K562 (cell line): ENCODE measurements at regions not wholly inside any gene's neighbourhood (a gene's known extent, or its start where the extent isn't known, plus 50 kb on each side); places are given as distances from the start of the nearest gene placed in this dataset.

ENCODE experiments used
- ATAC-seq: fragments of 200-7000 bp; cut with Tn5 transposase; 3 replicates; pipeline ENCODE4 v1.9.1; 2020; ENCODE audit warnings: moderate library complexity
- BruUV-seq: library from RNA; stranded (reverse); fragments of 400-500 nt; replicated peaks from 2 replicates; lab custom pipeline; 2021; lab: Mats Ljungman, UMichigan
- CTCF ChIA-PET: fragments of 300-600 bp; formaldehyde crosslinking; extraction: SDS; loops from one replicate; lab custom pipeline; 2021; ENCODE audit warnings: low intra/inter-chr PET ratio; lab: Yijun Ruan, JAX
- POLR2A ChIA-PET: fragments of 300-600, 350-650 bp; sonication (Branson Sonifier 250); formaldehyde crosslinking; extraction: SDS; loops from one replicate; lab custom pipeline; 2021; ENCODE audit warnings: antibody characterized with exemption, inconsistent platforms; lab: Yijun Ruan, JAX
- DNase-seq, 4 experiments: peaks; one replicate each; pipeline versions ENCODE4 v3.0.0 to v3.0.0-alpha.2; 2011 to 2018; ENCODE audit warnings: low spot score in 3 of 4, mixed read lengths in 3 of 4; ENCODE audit errors: extremely low read depth in 1 of 4
- FAIRE-seq: peaks from 2 replicates; lab custom pipeline; 2011; peaks lifted over from hg19 to GRCh38; lab: Jason Lieb, UNC
- H2AFZ ChIP-seq: 2 replicates; pipeline ENCODE4 v1.6.0; 2011; ENCODE audit warnings: low read depth, low read length, control low read depth, inconsistent platforms
- H3K27ac ChIP-seq: fragments of 200-600 bp; 3 replicates; pipeline ENCODE4 v1.8.0; 2011; ENCODE audit warnings: low read depth, mild to moderate bottlenecking, control low read depth, inconsistent platforms, low read length, moderate library complexity, mixed read lengths; ENCODE audit errors: extremely low read depth
- H3K27me3 ChIP-seq, 2 experiments: fragments of 300-600 bp in 1 of 2; 2 replicates in 1 of 2; 3 replicates in 1 of 2; pipeline versions ENCODE4 v1.6.0 to v1.8.0; 2011; ENCODE audit warnings: inconsistent platforms in 2 of 2, low read length in 2 of 2, mild to moderate bottlenecking in 1 of 2, mixed read lengths in 1 of 2, moderate library complexity in 1 of 2; ENCODE audit not compliant: control insufficient read depth in 2 of 2, insufficient read depth in 2 of 2
- H3K36me3 ChIP-seq: fragments of 300-600 bp; 3 replicates; pipeline ENCODE4 v1.8.0; 2011; ENCODE audit warnings: mild to moderate bottlenecking, low read length, inconsistent platforms; ENCODE audit not compliant: control insufficient read depth, insufficient read depth
- H3K4me1 ChIP-seq, 2 experiments: fragments of 200-600 bp in 1 of 2; replicated peaks in 1 of 2; 2 replicates in 1 of 2; 3 replicates in 1 of 2; pipeline versions ENCODE4 v1.5.1 to v1.8.0; 2011; ENCODE audit warnings: inconsistent platforms in 2 of 2, low read length in 2 of 2, mild to moderate bottlenecking in 1 of 2, mixed read lengths in 1 of 2, moderate library complexity in 1 of 2; ENCODE audit not compliant: control insufficient read depth in 2 of 2, insufficient read depth in 2 of 2
- H3K4me2 ChIP-seq: 2 replicates; pipeline ENCODE4 v1.6.1; 2011; ENCODE audit warnings: low read length, control low read depth, inconsistent platforms, mixed read lengths; ENCODE audit not compliant: insufficient read depth
- H3K4me3 ChIP-seq: fragments of 200-600 bp; sonication (generic), shearing (Covaris generic); 2 replicates; pipeline ENCODE4 v1.5.1; 2016; ENCODE audit warnings: control low read depth, inconsistent platforms
- H3K79me2 ChIP-seq: fragments of 200-600 bp; 3 replicates; pipeline ENCODE4 v1.8.0; 2011; ENCODE audit warnings: low read length, inconsistent platforms; ENCODE audit not compliant: control insufficient read depth, insufficient read depth
- H3K9ac ChIP-seq, 2 experiments: 2 replicates each; pipeline versions ENCODE4 v1.6.0 to v1.6.1; 2011; ENCODE audit warnings: low read depth in 2 of 2, low read length in 2 of 2, control low read depth in 1 of 2, inconsistent platforms in 1 of 2, mild to moderate bottlenecking in 1 of 2, mixed read lengths in 1 of 2; ENCODE audit not compliant: insufficient read depth in 1 of 2
- H3K9me1 ChIP-seq: one replicate; pipeline ENCODE4 v1.6.0; 2011; ENCODE audit warnings: inconsistent platforms, mild to moderate bottlenecking, low read length, moderate library complexity; ENCODE audit not compliant: control insufficient read depth, insufficient read depth
- H3K9me3 ChIP-seq: replicated peaks from 2 replicates; pipeline ENCODE4 v1.5.1; 2011; ENCODE audit warnings: low read depth, low read length, inconsistent platforms; ENCODE audit not compliant: control insufficient read depth, insufficient read depth
- H4K20me1 ChIP-seq: replicated peaks from 2 replicates; pipeline ENCODE4 v1.6.1; 2011; ENCODE audit warnings: low read length, inconsistent platforms, mixed read lengths; ENCODE audit not compliant: control insufficient read depth, insufficient read depth
- ETS1 ChIP-seq: conservative IDR thresholded peaks from 2 replicates; pipeline ENCODE4 v1.6.1; 2011; ENCODE audit warnings: low read depth, mild to moderate bottlenecking, low read length; ENCODE audit not compliant: control insufficient read depth
- HMG20B ChIP-seq: fragments of 250-450 bp; sonication (Bioruptor Pico); IDR thresholded peaks from 2 replicates; pipeline ENCODE4 v1.5.0; 2021; ENCODE audit warnings: mild to moderate bottlenecking
- HNRNPL ChIP-seq: fragments of 200-400 bp; formaldehyde crosslinking; IDR thresholded peaks from 2 replicates; pipeline ENCODE4 v1.6.1; 2017; ENCODE audit warnings: low read depth, mild to moderate bottlenecking, low read length
- KAT7 ChIP-seq: sonication (generic); formaldehyde crosslinking; IDR thresholded peaks from 2 replicates; pipeline ENCODE4 v1.8.0; 2022; ENCODE audit warnings: missing genetic modification reagents, mild to moderate bottlenecking, borderline replicate concordance
- LARP7 ChIP-seq: fragments of 450-650 bp; IDR thresholded peaks from 2 replicates; pipeline ENCODE4 v1.6.1; 2016
- RCOR1 ChIP-seq, 2 experiments: IDR thresholded peaks; 2 replicates each; pipeline ENCODE4 v1.6.1; 2012; ENCODE audit warnings: low read depth in 2 of 2, low read length in 2 of 2, borderline replicate concordance in 1 of 2, improper control_type of control experiment in 1 of 2
- ZFPM2 ChIP-seq: fragments of 250-450 bp; sonication (Bioruptor Pico); IDR thresholded peaks from 2 replicates; pipeline ENCODE4 v1.5.1; 2022; ENCODE audit warnings: mild to moderate bottlenecking
- ZNF354B ChIP-seq: fragments of 250-450 bp; sonication (Bioruptor Pico); IDR thresholded peaks from 2 replicates; pipeline ENCODE4 v1.4.0; 2020
- WGBS: fragments of 100-300 bp; shearing (Covaris generic); methylation state at CpG from one replicate; pipeline ENCODE4 v1.1.6; 2016; ENCODE audit warnings: low coverage, mixed read lengths; ENCODE audit not compliant: insufficient coverage; ENCODE audit errors: missing lambda C conversion rate; 5-methylcytosine and 5-hydroxymethylcytosine counted together
- in situ Hi-C: fragments of 300-500 bp; cut with MboI; formaldehyde crosslinking; loops from 4 replicates; pipeline ENCODE4 v1.15.0; 2018; ENCODE audit warnings: inconsistent platforms, mixed read lengths
- intact Hi-C: fragments of 100-400 bp; cut with micrococcal nuclease; formaldehyde crosslinking; loops from 2 replicates; pipeline ENCODE4 v1.14.2; 2022

GRCh38 chr4:33715841-33716395 is 2528.4 kb downstream of the ARAP2 start:
- in situ Hi-C loops = no loop called here
- H3K27ac ChIP-seq = no peak overlapping the region
- WGBS = 0% methylated on average over 4 of the region's 4 CpGs
- TF ChIP-seq ZFPM2 (CRISPR knock-in tag) = no peak
- TF ChIP-seq LARP7 = no peak
- TF ChIP-seq HMG20B (CRISPR knock-in tag) = no peak
- TF ChIP-seq RCOR1 (IDR thresholded peaks at IDR 0.05; ENCODE audit: borderline replicate concordance in 1 of 2, low read depth in 2 of 2, low read length in 2 of 2) = no peak
- no peak for TF ChIP-seq ZNF354B (CRISPR knock-in tag)
- TF ChIP-seq HNRNPL = no peak
- TF ChIP-seq KAT7 (CRISPR knock-in tag) = no peak
- no peak for TF ChIP-seq ETS1
- TF ChIP-seq, all 486 proteins: peak for 0
- intact Hi-C loops = no loop called here
- ChIA-PET CTCF (no interaction called here), POLR2A (no interaction called here)
- Histone ChIP-seq H2AFZ (no peak overlapping the region), H3K36me3 (no peaks in the 10 kb centered on the region), H3K4me2 (no peak overlapping the region), H3K4me3 (no peak overlapping the region), H3K4me1 (no peaks in the 10 kb centered on the region), H3K27me3 (no peaks in the 10 kb centered on the region), H3K9me1 (no peaks in the 10 kb centered on the region), H3K79me2 (no peaks in the 10 kb centered on the region), H3K9me3 (no peaks in the 10 kb centered on the region), H3K9ac (no peak overlapping the region), H4K20me1 (no peaks in the 10 kb centered on the region)
- ATAC-seq (no peak), DNase-seq (no peak), FAIRE-seq (no peak)
- BruUV-seq = no TSS peak
